Pancreas (tissue), 10 donors: ENCODE measurements at regions not wholly inside any gene's neighbourhood (a gene's known extent, or its start where the extent isn't known, plus 50 kb on each side); places are given as distances from the start of the nearest gene placed in this dataset.

Source experiments
- ATAC-seq, 4 donors: fragments of 200-7000 bp; cut with Tn5 transposase; one replicate each; pipeline versions ENCODE4 v1.8.0 to v1.9.1; 2020; ENCODE audit warnings: mild to moderate bottlenecking in 4 of 4, moderate library complexity in 4 of 4
- DNase-seq, 6 donors: peaks; one replicate each; pipeline ENCODE4 v3.0.0-alpha.2; 2020
- FAIRE-seq: peaks from 2 replicates; lab custom pipeline; 2012; peaks lifted over from hg19 to GRCh38; lab: Jason Lieb, UNC
- H3K27ac ChIP-seq, 4 donors: fragments of 200-600 bp; sonication (generic); 1 replicate in 3 of 4; 2 replicates in 1 of 4; pipeline versions ENCODE4 v1.5.0 to v1.8.0; 2020
- H3K27me3 ChIP-seq, 4 donors: fragments of 200-600 bp; one replicate each; pipeline ENCODE4 v1.8.0; 2021
- H3K36me3 ChIP-seq, 3 donors: fragments of 200-600 bp; sonication (generic) in 1 of 3; one replicate each; pipeline versions ENCODE4 v1.5.0 to v1.8.0; 2020 to 2021
- H3K4me1 ChIP-seq, 3 donors: fragments of 200-600 bp; one replicate each; pipeline ENCODE4 v1.8.0; 2021
- H3K4me3 ChIP-seq, 4 donors: fragments of 200-600 bp; sonication (generic) in 2 of 4; one replicate each; pipeline versions ENCODE4 v1.5.0 to v1.8.0; 2020 to 2021
- H3K9me3 ChIP-seq, 4 donors: fragments of 200-600 bp; one replicate each; pipeline ENCODE4 v1.8.0; 2021
- CTCF ChIP-seq, 4 donors: fragments of 200-600 bp; sonication (generic) in 3 of 4; IDR thresholded peaks; one replicate each; pipeline versions ENCODE4 v1.5.0 to v1.8.0; 2021; ENCODE audit warnings: antibody characterized with exemption in 4 of 4
- WGBS, 2 donors: extraction: QIAGEN DNeasy Blood & Tissue Kit; methylation state at CpG; one replicate each; pipeline ENCODE4 v1.1.7; 2013; 5-methylcytosine and 5-hydroxymethylcytosine counted together
- intact Hi-C, 3 donors: fragments of 100-400 bp; cut with DNase I; formaldehyde crosslinking; loops; one replicate each; pipeline versions ENCODE4 v1.11.1 to v1.14.2; 2022
- donor health status: healthy with polysubstance abuse.
- donor health status: DM: no; HTN: no; CAD: no; lungs with moderate emphysema.
- donor health status: DM: no; HTN: no; CAD: no.
- donor health status: control.
- donor health status: control.
- donor health status: Bipolar disorder and iron deficiency.
- donor health status: DM: yes; HTN: yes; CAD: no.
- donor health status: DM: no; HTN: no; CAD: no.
- donor health status: DM: no; HTN: no; CAD: no.
- donor health status: DM: yes; HTN: yes; CAD: no.

GRCh38 chr16:13772782-13773181 is 147.2 kb upstream of the ERCC4 start:
- FAIRE-seq (no peak), DNase-seq (no peak), ATAC-seq (no peak)
- H3K4me1 ChIP-seq: no peaks in the 10 kb centered on the region
- no peak for TF ChIP-seq CTCF (IDR thresholded peaks at IDR 0.05)
- H3K27me3 ChIP-seq: peaks cover 0 to 4% (median 0%) of the 10 kb centered on the region in 4 donors
- no peaks in the 10 kb centered on the region for H3K9me3 ChIP-seq
- WGBS, 2 donors: 47 to 59% methylated on average over 1 of the region's 1 CpG
- no peaks in the 10 kb centered on the region for H3K36me3 ChIP-seq
- H3K4me3 ChIP-seq: no peak overlapping the region
- intact Hi-C loops: no loop called here
- H3K27ac ChIP-seq: no peak overlapping the region

GRCh38 chr16:13779676-13780075 is 140.3 kb upstream of the ERCC4 start:
- Histone ChIP-seq H3K4me3 (no peak overlapping the region), H3K36me3 (no peaks in the 10 kb centered on the region), H3K27me3 (peaks cover 0 to 4% (median 0%) of the 10 kb centered on the region in 4 donors), H3K27ac (no peak overlapping the region), H3K4me1 (no peaks in the 10 kb centered on the region), H3K9me3 (no peaks in the 10 kb centered on the region)
- no peak for TF ChIP-seq CTCF (IDR thresholded peaks at IDR 0.05)
- no peak for ATAC-seq
- no peak for FAIRE-seq
- WGBS, 2 donors: 69 to 78% methylated on average over 11 to 12 of the region's 12 CpGs
- no peak for DNase-seq
- intact Hi-C loops: no loop called here

GRCh38 chr16:13780406-13781168 is 139.4 kb upstream of the ERCC4 start:
- WGBS, 2 donors: 14 to 20% methylated on average over 7 of the region's 7 CpGs
- intact Hi-C loops: no loop called here
- ATAC-seq: no peak

GRCh38 chr16:13781169-13781564 is 138.8 kb upstream of the ERCC4 start:
- no peaks in the 10 kb centered on the region for H3K4me1 ChIP-seq
- H3K36me3 ChIP-seq: no peaks in the 10 kb centered on the region
- no peak overlapping the region for H3K27ac ChIP-seq
- H3K27me3 ChIP-seq: peaks cover 0 to 4% (median 0%) of the 10 kb centered on the region in 4 donors
- DNase-seq: no peak
- no peak for ATAC-seq
- no peak for FAIRE-seq
- intact Hi-C loops: no loop called here
- no peak overlapping the region for H3K4me3 ChIP-seq
- WGBS, 2 donors: 60 to 77% methylated on average over 7 of the region's 7 CpGs
- no peaks in the 10 kb centered on the region for H3K9me3 ChIP-seq
- no peak for TF ChIP-seq CTCF (IDR thresholded peaks at IDR 0.05)

More at GRCh38 chr16:13780406-13781168, 139.4 kb upstream of the ERCC4 start:
- no peak for DNase-seq
- Histone ChIP-seq H3K27ac (no peak overlapping the region), H3K4me3 (no peak overlapping the region), H3K36me3 (no peaks in the 10 kb centered on the region), H3K27me3 (peaks cover 0 to 4% (median 0%) of the 10 kb centered on the region in 4 donors), H3K9me3 (no peaks in the 10 kb centered on the region), H3K4me1 (no peaks in the 10 kb centered on the region)
- TF ChIP-seq CTCF (IDR thresholded peaks at IDR 0.05): no peak
- no peak for FAIRE-seq
